SK-N-SH (cell line): ENCODE measurements at regions not wholly inside any gene's neighbourhood (a gene's known extent, or its start where the extent isn't known, plus 50 kb on each side); places are given as distances from the start of the nearest gene placed in this dataset.

ENCODE experiments used
- CTCF ChIA-PET: fragments of 300-600, 350-600 bp; formaldehyde crosslinking; extraction: SDS; loops from one replicate; lab custom pipeline; 2021; lab: Yijun Ruan, JAX
- POLR2A ChIA-PET: fragments of 350-600 bp; sonication (Branson Sonifier 250); formaldehyde crosslinking; extraction: SDS; loops from one replicate; lab custom pipeline; 2020; ENCODE audit warnings: antibody characterized with exemption, inconsistent platforms; lab: Yijun Ruan, JAX
- DNase-seq: peaks from one replicate; pipeline ENCODE4 v3.0.0; 2012
- H2AFZ ChIP-seq: fragments of 200-600 bp; sonication (generic); 2 replicates; pipeline ENCODE4 v1.8.1; 2016; ENCODE audit warnings: antibody characterized with exemption, mild to moderate bottlenecking, low read depth
- H3F3A ChIP-seq: fragments of 200-600 bp; sonication (generic); replicated peaks from 2 replicates; pipeline ENCODE3; 2016; ENCODE audit warnings: antibody characterized with exemption, mild to moderate bottlenecking; ENCODE audit not compliant: insufficient read depth
- H3K27ac ChIP-seq, 2 experiments: fragments of 200-500 bp in 1 of 2; fragments of 200-600 bp in 1 of 2; sonication (Bioruptor generic) in 1 of 2; sonication (generic), shearing (Covaris generic) in 1 of 2; 2 replicates each; pipeline versions ENCODE4 v1.5.1 to v1.6.1; 2014 to 2016; ENCODE audit warnings: low read depth in 2 of 2, inconsistent platforms in 1 of 2, low read length in 1 of 2, mild to moderate bottlenecking in 1 of 2, mixed read lengths in 1 of 2
- H3K27me3 ChIP-seq: fragments of 200-600 bp; sonication (generic), shearing (Covaris generic); 2 replicates; pipeline ENCODE4 v1.6.1; 2016; ENCODE audit warnings: mixed run types; ENCODE audit not compliant: insufficient read depth
- H3K36me3 ChIP-seq, 2 experiments: fragments of 200-500 bp in 1 of 2; fragments of 200-600 bp in 1 of 2; sonication (Bioruptor generic) in 1 of 2; sonication (generic) in 1 of 2; replicated peaks in 1 of 2; 2 replicates each; pipeline versions ENCODE3 to v1.5.1; 2014 to 2016; ENCODE audit warnings: low read length in 1 of 2, mild to moderate bottlenecking in 1 of 2; ENCODE audit not compliant: insufficient read depth in 2 of 2, control insufficient read depth in 1 of 2
- H3K4me1 ChIP-seq, 2 experiments: fragments of 200-500 bp in 1 of 2; fragments of 200-600 bp in 1 of 2; sonication (Bioruptor generic) in 1 of 2; sonication (generic), shearing (Covaris generic) in 1 of 2; 2 replicates each; pipeline versions ENCODE4 v1.5.1 to v1.6.1; 2014 to 2016; ENCODE audit warnings: low read depth in 1 of 2, low read length in 1 of 2, mixed run types in 1 of 2; ENCODE audit not compliant: insufficient read depth in 2 of 2, control insufficient read depth in 1 of 2
- H3K4me2 ChIP-seq: fragments of 200-600 bp; sonication (generic), shearing (Covaris generic); 2 replicates; pipeline ENCODE4 v1.6.1; 2017; ENCODE audit warnings: mixed run types
- H3K4me3 ChIP-seq, 2 experiments: fragments of 200-500 bp in 1 of 2; fragments of 200-600 bp in 1 of 2; sonication (Bioruptor generic) in 1 of 2; sonication (generic), shearing (Covaris generic) in 1 of 2; 2 replicates each; pipeline versions ENCODE4 v1.5.1 to v1.8.1; 2014 to 2016; ENCODE audit warnings: low read depth in 2 of 2, inconsistent platforms in 1 of 2, low read length in 1 of 2, mild to moderate bottlenecking in 1 of 2, mixed read lengths in 1 of 2, moderate library complexity in 1 of 2
- H3K79me2 ChIP-seq: fragments of 200-600 bp; sonication (generic); 2 replicates; pipeline ENCODE4 v1.8.1; 2017; ENCODE audit warnings: mild to moderate bottlenecking; ENCODE audit not compliant: insufficient read depth
- H3K9ac ChIP-seq: fragments of 200-600 bp; sonication (generic); 2 replicates; pipeline ENCODE4 v1.6.1; 2017; ENCODE audit warnings: mixed run types
- H3K9me2 ChIP-seq: fragments of 200-600 bp; sonication (generic); 2 replicates; pipeline ENCODE4 v1.6.1; 2017; ENCODE audit warnings: mixed run types
- H3K9me3 ChIP-seq: fragments of 200-600 bp; sonication (generic); 2 replicates; pipeline ENCODE4 v1.6.1; 2017; ENCODE audit warnings: mixed run types, mild to moderate bottlenecking, moderate library complexity
- H4K20me1 ChIP-seq: fragments of 200-600 bp; sonication (generic); 2 replicates; pipeline ENCODE4 v1.6.1; 2017; ENCODE audit warnings: mild to moderate bottlenecking, mixed run types; ENCODE audit not compliant: insufficient read depth
- CHD2 ChIP-seq: fragments of 150-350 bp; IDR thresholded peaks from 2 replicates; pipeline ENCODE4 v1.6.1; 2018; ENCODE audit warnings: low read length; ENCODE audit not compliant: partially characterized antibody
- ELF1 ChIP-seq: IDR thresholded peaks from 2 replicates; pipeline ENCODE4 v1.4.0; 2012
- EP300 ChIP-seq, 2 experiments: IDR thresholded peaks; 2 replicates each; pipeline versions ENCODE4 v1.4.0 to v1.6.1; 2012; ENCODE audit warnings: borderline replicate concordance in 1 of 2, low read depth in 1 of 2, low read length in 1 of 2
- FOSL2 ChIP-seq: IDR thresholded peaks from 2 replicates; pipeline ENCODE4 v1.4.0; 2012; ENCODE audit warnings: low read depth, mild to moderate bottlenecking, moderate library complexity, borderline replicate concordance
- FOXJ3 ChIP-seq: sonication (generic); formaldehyde crosslinking; IDR thresholded peaks from 2 replicates; pipeline ENCODE4 v1.5.1; 2020; ENCODE audit warnings: mild to moderate bottlenecking, missing genetic modification reagents
- GATA2 ChIP-seq: sonication (generic); formaldehyde crosslinking; IDR thresholded peaks from 2 replicates; pipeline ENCODE4 v1.5.0; 2020; ENCODE audit warnings: mild to moderate bottlenecking, missing genetic modification reagents
- MEF2A ChIP-seq: IDR thresholded peaks from 2 replicates; pipeline ENCODE4 v1.4.0; 2012; ENCODE audit warnings: low read depth, borderline replicate concordance
- MXI1 ChIP-seq: IDR thresholded peaks from 2 replicates; pipeline ENCODE4 v1.6.1; 2012; ENCODE audit warnings: mild to moderate bottlenecking, low read depth, low read length, improper control_type of control experiment
- NRF1 ChIP-seq: IDR thresholded peaks from 2 replicates; pipeline ENCODE4 v1.6.1; 2012; ENCODE audit warnings: low read depth, mild to moderate bottlenecking, low read length
- POLR2AphosphoS5 ChIP-seq: IDR thresholded peaks from 2 replicates; pipeline ENCODE4 v1.6.1; 2012; ENCODE audit warnings: low read depth, low read length
- RFX5 ChIP-seq: IDR thresholded peaks from 2 replicates; pipeline ENCODE4 v1.6.1; 2012; ENCODE audit warnings: mild to moderate bottlenecking, improper control_type of control experiment, low read length
- RXRA ChIP-seq: IDR thresholded peaks from 2 replicates; pipeline ENCODE4 v1.4.0; 2012; ENCODE audit warnings: low read depth, mild to moderate bottlenecking, borderline replicate concordance
- TCF12 ChIP-seq: IDR thresholded peaks from 2 replicates; pipeline ENCODE4 v1.4.0; 2012
- WGBS: methylation state at CpG from one replicate; pipeline ENCODE4 v1.1.6; 2017; ENCODE audit warnings: low lambda C conversion rate; 5-methylcytosine and 5-hydroxymethylcytosine counted together
- TF ChIP-seq, protein P1 (sequence below): IDR thresholded peaks from 2 replicates; pipeline ENCODE4 v1.4.0; 2012; ENCODE audit warnings: low read depth
- TF ChIP-seq, protein P2 (sequence below): IDR thresholded peaks from 2 replicates; pipeline ENCODE4 v1.4.0; 2012; ENCODE audit warnings: low read depth, borderline replicate concordance
- TF ChIP-seq, protein P3 (sequence below): fragments of 150-350 bp; IDR thresholded peaks from 2 replicates; pipeline ENCODE4 v1.6.1; 2017; ENCODE audit warnings: antibody characterized with exemption, low read length, low read depth, borderline replicate concordance
- TF ChIP-seq, protein P4 (sequence below): fragments of 150-350 bp; IDR thresholded peaks from 2 replicates; pipeline ENCODE4 v1.6.1; 2016; ENCODE audit warnings: mild to moderate bottlenecking, low read depth, low read length
- TF ChIP-seq, protein P5 (sequence below): fragments of 200-600 bp; sonication (generic); IDR thresholded peaks from 2 replicates; pipeline ENCODE4 v1.6.1; 2017; ENCODE audit warnings: antibody characterized with exemption, mild to moderate bottlenecking, moderate library complexity

DNA sequence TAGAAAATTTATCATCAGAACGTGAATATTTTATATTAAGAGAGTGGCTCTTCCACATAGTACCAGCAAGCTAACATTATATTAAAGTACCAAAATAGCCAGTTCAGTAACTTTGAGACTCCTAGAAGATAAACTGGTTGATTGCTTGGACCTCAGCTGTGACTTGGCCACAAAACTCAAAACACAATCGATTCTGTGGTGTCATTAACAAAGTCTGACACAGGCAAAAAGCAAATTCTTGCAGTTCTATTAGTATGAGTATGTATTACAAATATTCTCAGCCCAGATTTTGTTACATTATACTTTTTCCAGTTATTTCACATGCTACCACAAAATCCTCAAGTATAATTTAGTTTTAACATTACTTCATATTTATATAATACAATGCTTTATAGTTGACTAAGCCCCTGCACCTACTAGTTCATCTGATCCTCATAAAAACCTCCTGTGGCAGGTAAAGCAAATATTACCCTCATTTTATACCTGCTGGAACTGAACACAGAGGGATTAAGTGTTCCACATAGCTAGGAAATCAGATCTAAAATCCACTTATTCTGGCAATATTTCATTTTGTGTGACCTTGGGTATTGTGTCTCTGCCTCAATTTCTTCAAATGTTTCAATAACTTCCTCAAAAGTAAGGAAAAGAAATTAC, 279.9 kb upstream of the MKLN1 start:
- Histone ChIP-seq H3K36me3 (peaks cover 2 to 41% of the 10 kb centered on the region in 2 experiments), H2AFZ (no peak overlapping the region)
- TF ChIP-seq RFX5 (no peak), MXI1 (no peak), ELF1 (no peak), CHD2 (no peak), RXRA (no peak), EP300 (IDR thresholded peaks at IDR 0.05; ENCODE audit: borderline replicate concordance in 1 of 2, low read depth in 1 of 2, low read length in 1 of 2) (no peak), GATA2 (CRISPR knock-in tag) (no peak), FOXJ3 (CRISPR knock-in tag) (no peak), MEF2A (no peak)
- TF ChIP-seq, protein P1, sequence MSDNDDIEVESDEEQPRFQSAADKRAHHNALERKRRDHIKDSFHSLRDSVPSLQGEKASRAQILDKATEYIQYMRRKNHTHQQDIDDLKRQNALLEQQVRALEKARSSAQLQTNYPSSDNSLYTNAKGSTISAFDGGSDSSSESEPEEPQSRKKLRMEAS = no peak
- TF ChIP-seq, protein P2, sequence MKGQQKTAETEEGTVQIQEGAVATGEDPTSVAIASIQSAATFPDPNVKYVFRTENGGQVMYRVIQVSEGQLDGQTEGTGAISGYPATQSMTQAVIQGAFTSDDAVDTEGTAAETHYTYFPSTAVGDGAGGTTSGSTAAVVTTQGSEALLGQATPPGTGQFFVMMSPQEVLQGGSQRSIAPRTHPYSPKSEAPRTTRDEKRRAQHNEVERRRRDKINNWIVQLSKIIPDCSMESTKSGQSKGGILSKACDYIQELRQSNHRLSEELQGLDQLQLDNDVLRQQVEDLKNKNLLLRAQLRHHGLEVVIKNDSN = no peak
- TF ChIP-seq, protein P3, sequence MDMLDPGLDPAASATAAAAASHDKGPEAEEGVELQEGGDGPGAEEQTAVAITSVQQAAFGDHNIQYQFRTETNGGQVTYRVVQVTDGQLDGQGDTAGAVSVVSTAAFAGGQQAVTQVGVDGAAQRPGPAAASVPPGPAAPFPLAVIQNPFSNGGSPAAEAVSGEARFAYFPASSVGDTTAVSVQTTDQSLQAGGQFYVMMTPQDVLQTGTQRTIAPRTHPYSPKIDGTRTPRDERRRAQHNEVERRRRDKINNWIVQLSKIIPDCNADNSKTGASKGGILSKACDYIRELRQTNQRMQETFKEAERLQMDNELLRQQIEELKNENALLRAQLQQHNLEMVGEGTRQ = no peak
- TF ChIP-seq, all 33 proteins: peak for 0
- H3K27me3 ChIP-seq = no peaks in the 10 kb centered on the region
- WGBS = 65% methylated on average over 2 of the region's 2 CpGs
- H3F3A ChIP-seq = peaks cover 3% of the 10 kb centered on the region
- no peak overlapping the region for H3K9ac ChIP-seq
- H3K27ac ChIP-seq = no peak overlapping the region
- no peaks in the 10 kb centered on the region for H3K9me2 ChIP-seq
- POLR2A ChIA-PET = no interaction called here
- H3K4me1 ChIP-seq = no peaks in the 10 kb centered on the region; a peak in 1 of 4 replicates
- H3K9me3 ChIP-seq = no peaks in the 10 kb centered on the region
- no peak overlapping the region for H3K4me3 ChIP-seq
- DNase-seq = no peak
- H3K4me2 ChIP-seq = no peak overlapping the region
- H4K20me1 ChIP-seq = no peaks in the 10 kb centered on the region; the same call in 1 of the 2 replicates
- H3K79me2 ChIP-seq = peaks cover 20% of the 10 kb centered on the region
- CTCF ChIA-PET = interaction anchor here (1.2 to 3.9 kb wide), 4 partner anchors 14 to 173 kb away, joined by 6 to 32 read pairs (median 14); no protein-coding TSS in a partner anchor

DNA sequence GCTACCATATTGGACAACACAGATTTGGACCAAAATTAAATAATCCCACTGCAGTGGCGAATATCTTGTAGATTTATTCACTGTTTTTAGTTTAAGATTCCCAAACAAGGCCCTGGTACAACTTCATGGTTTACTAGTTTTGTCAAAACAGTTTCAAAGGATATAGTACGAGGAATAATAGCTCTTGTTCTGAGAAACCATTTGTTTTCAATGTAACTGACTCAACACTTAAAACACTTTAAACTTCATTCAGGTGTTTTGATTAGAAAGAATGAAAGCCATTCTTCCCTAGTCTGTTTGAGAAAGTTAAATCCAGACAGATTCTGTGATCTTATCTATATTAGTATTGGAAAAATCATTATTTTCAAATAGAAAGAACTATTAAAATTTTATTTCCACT, 276.4 kb upstream of the MKLN1 start:
- Histone ChIP-seq H3K79me2 (peaks cover 12% of the 10 kb centered on the region; the same call in 1 of the 2 replicates), H3K27me3 (no peaks in the 10 kb centered on the region), H3K36me3 (peaks cover 2 to 37% of the 10 kb centered on the region in 2 experiments), H3K4me1 (no peaks in the 10 kb centered on the region; a peak in 1 of 4 replicates), H4K20me1 (peaks cover 6% of the 10 kb centered on the region; the same call in 1 of the 2 replicates), H3K9me2 (no peaks in the 10 kb centered on the region), H3K4me2 (no peak overlapping the region), H3K9ac (no peak overlapping the region), H3K27ac (no peak overlapping the region; a peak in 1 of 4 replicates), H3F3A (peaks cover 3% of the 10 kb centered on the region), H2AFZ (no peak overlapping the region), H3K4me3 (no peak overlapping the region), H3K9me3 (no peaks in the 10 kb centered on the region)
- no peak for DNase-seq
- WGBS = 91% methylated on average over 2 of the region's 2 CpGs
- CTCF ChIA-PET = interaction anchor here (1.0 to 10.9 kb wide), 4 partner anchors 11 to 154 kb away, joined by 3 to 74 read pairs (median 39); no protein-coding TSS in a partner anchor
- POLR2A ChIA-PET = no interaction called here
- TF ChIP-seq FOSL2 = no peak
- TF ChIP-seq TCF12 = no peak
- TF ChIP-seq, protein P3 = no peak
- TF ChIP-seq, protein P4, sequence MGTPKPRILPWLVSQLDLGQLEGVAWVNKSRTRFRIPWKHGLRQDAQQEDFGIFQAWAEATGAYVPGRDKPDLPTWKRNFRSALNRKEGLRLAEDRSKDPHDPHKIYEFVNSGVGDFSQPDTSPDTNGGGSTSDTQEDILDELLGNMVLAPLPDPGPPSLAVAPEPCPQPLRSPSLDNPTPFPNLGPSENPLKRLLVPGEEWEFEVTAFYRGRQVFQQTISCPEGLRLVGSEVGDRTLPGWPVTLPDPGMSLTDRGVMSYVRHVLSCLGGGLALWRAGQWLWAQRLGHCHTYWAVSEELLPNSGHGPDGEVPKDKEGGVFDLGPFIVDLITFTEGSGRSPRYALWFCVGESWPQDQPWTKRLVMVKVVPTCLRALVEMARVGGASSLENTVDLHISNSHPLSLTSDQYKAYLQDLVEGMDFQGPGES = no peak
- TF ChIP-seq, protein P5, sequence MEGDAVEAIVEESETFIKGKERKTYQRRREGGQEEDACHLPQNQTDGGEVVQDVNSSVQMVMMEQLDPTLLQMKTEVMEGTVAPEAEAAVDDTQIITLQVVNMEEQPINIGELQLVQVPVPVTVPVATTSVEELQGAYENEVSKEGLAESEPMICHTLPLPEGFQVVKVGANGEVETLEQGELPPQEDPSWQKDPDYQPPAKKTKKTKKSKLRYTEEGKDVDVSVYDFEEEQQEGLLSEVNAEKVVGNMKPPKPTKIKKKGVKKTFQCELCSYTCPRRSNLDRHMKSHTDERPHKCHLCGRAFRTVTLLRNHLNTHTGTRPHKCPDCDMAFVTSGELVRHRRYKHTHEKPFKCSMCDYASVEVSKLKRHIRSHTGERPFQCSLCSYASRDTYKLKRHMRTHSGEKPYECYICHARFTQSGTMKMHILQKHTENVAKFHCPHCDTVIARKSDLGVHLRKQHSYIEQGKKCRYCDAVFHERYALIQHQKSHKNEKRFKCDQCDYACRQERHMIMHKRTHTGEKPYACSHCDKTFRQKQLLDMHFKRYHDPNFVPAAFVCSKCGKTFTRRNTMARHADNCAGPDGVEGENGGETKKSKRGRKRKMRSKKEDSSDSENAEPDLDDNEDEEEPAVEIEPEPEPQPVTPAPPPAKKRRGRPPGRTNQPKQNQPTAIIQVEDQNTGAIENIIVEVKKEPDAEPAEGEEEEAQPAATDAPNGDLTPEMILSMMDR = no peak
- no peak for TF ChIP-seq POLR2AphosphoS5
- TF ChIP-seq NRF1 = no peak
- TF ChIP-seq, protein P2 = no peak
- TF ChIP-seq GATA2 (CRISPR knock-in tag) = no peak
- TF ChIP-seq RFX5 = no peak
